ENCODE measurements at regions not wholly inside any gene's neighbourhood (a gene's known extent, or its start where the extent isn't known, plus 50 kb on each side); places are given as distances from the start of the nearest gene placed in this dataset.

GRCh38 chr3:43817064-43817463 is 126.3 kb downstream of the ABHD5 start:
- Histone ChIP-seq H3K9ac (ENCODE audit: low read length) (no peak overlapping the region), H2AFZ (ENCODE audit: low read depth, low read length) (no peak overlapping the region), H3K9me3 (ENCODE audit: low read length) (no peaks in the 10 kb centered on the region), H3K79me2 (replicated peaks; ENCODE audit: insufficient read depth, low read length) (no peaks in the 10 kb centered on the region), H4K20me1 (ENCODE audit: insufficient read depth) (no peaks in the 10 kb centered on the region), H3K36me3 (ENCODE audit: insufficient read depth, low read length) (no peaks in the 10 kb centered on the region), H3K9me2 (ENCODE audit: insufficient read depth, low read length) (no peaks in the 10 kb centered on the region), H3K4me2 (ENCODE audit: low read length) (no peak overlapping the region), H3K27me3 (ENCODE audit: insufficient read depth, low read depth, low read length) (no peaks in the 10 kb centered on the region), H3F3A (ENCODE audit: insufficient read depth, low read length, poor library complexity, severe bottlenecking) (no peaks in the 10 kb centered on the region), H3K27ac (ENCODE audit: low read length) (no peak overlapping the region), H3K4me3 (ENCODE audit: low read length) (no peak overlapping the region)
- TF ChIP-seq SMC3 (conservative IDR thresholded peaks at IDR 0.05; ENCODE audit: poor library complexity) = no peak
- TF ChIP-seq, protein P1, sequence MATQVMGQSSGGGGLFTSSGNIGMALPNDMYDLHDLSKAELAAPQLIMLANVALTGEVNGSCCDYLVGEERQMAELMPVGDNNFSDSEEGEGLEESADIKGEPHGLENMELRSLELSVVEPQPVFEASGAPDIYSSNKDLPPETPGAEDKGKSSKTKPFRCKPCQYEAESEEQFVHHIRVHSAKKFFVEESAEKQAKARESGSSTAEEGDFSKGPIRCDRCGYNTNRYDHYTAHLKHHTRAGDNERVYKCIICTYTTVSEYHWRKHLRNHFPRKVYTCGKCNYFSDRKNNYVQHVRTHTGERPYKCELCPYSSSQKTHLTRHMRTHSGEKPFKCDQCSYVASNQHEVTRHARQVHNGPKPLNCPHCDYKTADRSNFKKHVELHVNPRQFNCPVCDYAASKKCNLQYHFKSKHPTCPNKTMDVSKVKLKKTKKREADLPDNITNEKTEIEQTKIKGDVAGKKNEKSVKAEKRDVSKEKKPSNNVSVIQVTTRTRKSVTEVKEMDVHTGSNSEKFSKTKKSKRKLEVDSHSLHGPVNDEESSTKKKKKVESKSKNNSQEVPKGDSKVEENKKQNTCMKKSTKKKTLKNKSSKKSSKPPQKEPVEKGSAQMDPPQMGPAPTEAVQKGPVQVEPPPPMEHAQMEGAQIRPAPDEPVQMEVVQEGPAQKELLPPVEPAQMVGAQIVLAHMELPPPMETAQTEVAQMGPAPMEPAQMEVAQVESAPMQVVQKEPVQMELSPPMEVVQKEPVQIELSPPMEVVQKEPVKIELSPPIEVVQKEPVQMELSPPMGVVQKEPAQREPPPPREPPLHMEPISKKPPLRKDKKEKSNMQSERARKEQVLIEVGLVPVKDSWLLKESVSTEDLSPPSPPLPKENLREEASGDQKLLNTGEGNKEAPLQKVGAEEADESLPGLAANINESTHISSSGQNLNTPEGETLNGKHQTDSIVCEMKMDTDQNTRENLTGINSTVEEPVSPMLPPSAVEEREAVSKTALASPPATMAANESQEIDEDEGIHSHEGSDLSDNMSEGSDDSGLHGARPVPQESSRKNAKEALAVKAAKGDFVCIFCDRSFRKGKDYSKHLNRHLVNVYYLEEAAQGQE (IDR thresholded peaks at IDR 0.05; ENCODE audit: borderline replicate concordance) = no peak
- TF ChIP-seq RAD21 (conservative IDR thresholded peaks at IDR 0.05) = no peak
- TF ChIP-seq TAF1 (IDR thresholded peaks at IDR 0.05; ENCODE audit: low read depth) = no peak
- TF ChIP-seq MXI1 (conservative IDR thresholded peaks at IDR 0.05; ENCODE audit: poor library complexity, severe bottlenecking) = no peak
- no peak for TF ChIP-seq EP300 (conservative IDR thresholded peaks at IDR 0.05; ENCODE audit: poor library complexity, severe bottlenecking)
- TF ChIP-seq POLR2AphosphoS5 (IDR thresholded peaks at IDR 0.05) = no peak
- TF ChIP-seq, protein P2, sequence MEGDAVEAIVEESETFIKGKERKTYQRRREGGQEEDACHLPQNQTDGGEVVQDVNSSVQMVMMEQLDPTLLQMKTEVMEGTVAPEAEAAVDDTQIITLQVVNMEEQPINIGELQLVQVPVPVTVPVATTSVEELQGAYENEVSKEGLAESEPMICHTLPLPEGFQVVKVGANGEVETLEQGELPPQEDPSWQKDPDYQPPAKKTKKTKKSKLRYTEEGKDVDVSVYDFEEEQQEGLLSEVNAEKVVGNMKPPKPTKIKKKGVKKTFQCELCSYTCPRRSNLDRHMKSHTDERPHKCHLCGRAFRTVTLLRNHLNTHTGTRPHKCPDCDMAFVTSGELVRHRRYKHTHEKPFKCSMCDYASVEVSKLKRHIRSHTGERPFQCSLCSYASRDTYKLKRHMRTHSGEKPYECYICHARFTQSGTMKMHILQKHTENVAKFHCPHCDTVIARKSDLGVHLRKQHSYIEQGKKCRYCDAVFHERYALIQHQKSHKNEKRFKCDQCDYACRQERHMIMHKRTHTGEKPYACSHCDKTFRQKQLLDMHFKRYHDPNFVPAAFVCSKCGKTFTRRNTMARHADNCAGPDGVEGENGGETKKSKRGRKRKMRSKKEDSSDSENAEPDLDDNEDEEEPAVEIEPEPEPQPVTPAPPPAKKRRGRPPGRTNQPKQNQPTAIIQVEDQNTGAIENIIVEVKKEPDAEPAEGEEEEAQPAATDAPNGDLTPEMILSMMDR (IDR thresholded peaks at IDR 0.05; ENCODE audit: poor library complexity, severe bottlenecking) = no peak
- TF ChIP-seq EZH2 (IDR thresholded peaks at IDR 0.05; ENCODE audit: borderline replicate concordance, insufficient read depth, low read length, poor library complexity, severe bottlenecking) = no peak

DNA sequence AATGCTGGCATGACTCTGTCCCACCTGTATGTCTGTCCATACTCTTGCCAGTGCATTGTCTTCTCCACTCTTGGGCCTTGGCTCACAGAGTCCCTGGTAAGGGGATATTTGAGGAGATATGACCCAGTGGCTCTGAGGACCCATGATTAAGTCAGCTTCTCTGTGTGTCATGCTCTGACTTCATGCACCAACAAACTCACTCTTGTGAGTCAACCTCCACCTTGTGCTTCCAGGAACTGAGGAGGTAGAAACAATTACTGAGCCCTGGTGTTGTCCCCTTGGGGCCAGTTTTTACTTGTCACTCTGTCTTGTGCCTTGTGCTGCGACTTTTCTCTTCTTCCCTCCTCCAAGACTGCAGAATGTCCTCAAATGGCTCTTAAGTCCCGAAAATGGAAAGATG is 127.1 kb downstream of the ABHD5 start:
- Histone ChIP-seq H2AFZ (ENCODE audit: low read depth, low read length) (no peak overlapping the region), H3F3A (ENCODE audit: insufficient read depth, low read length, poor library complexity, severe bottlenecking) (no peaks in the 10 kb centered on the region), H3K4me2 (ENCODE audit: low read length) (no peak overlapping the region), H4K20me1 (ENCODE audit: insufficient read depth) (no peaks in the 10 kb centered on the region), H3K9me2 (ENCODE audit: insufficient read depth, low read length) (no peaks in the 10 kb centered on the region), H3K4me3 (ENCODE audit: low read length) (no peak overlapping the region), H3K9me3 (ENCODE audit: low read length) (no peaks in the 10 kb centered on the region), H3K36me3 (ENCODE audit: insufficient read depth, low read length) (no peaks in the 10 kb centered on the region), H3K79me2 (replicated peaks; ENCODE audit: insufficient read depth, low read length) (no peaks in the 10 kb centered on the region), H3K27ac (ENCODE audit: low read length) (no peak overlapping the region), H3K27me3 (ENCODE audit: insufficient read depth, low read depth, low read length) (no peaks in the 10 kb centered on the region), H3K9ac (ENCODE audit: low read length) (no peak overlapping the region)
- TF ChIP-seq, protein P1 (IDR thresholded peaks at IDR 0.05; ENCODE audit: borderline replicate concordance) = no peak
- TF ChIP-seq POLR2AphosphoS5 (IDR thresholded peaks at IDR 0.05) = no peak

All from neural cell (in vitro differentiated cells).